Esophagus muscularis mucosa (tissue), 4 donors: ENCODE measurements at regions not wholly inside any gene's neighbourhood (a gene's known extent, or its start where the extent isn't known, plus 50 kb on each side); places are given as distances from the start of the nearest gene placed in this dataset.

ENCODE experiments used
- DNase-seq: peaks from one replicate; pipeline ENCODE4 v3.0.0-alpha.2; 2017; ENCODE audit errors: extremely low spot score
- H3K27ac ChIP-seq, 4 donors: fragments of 200-600 bp; sonication (generic); replicated peaks in 1 of 4; 1 replicate in 3 of 4; 2 replicates in 1 of 4; pipeline ENCODE4 v1.5.1; 2016 to 2019; ENCODE audit warnings: mild to moderate bottlenecking in 1 of 4
- H3K27me3 ChIP-seq, 4 donors: fragments of 200-600 bp; sonication (generic); one replicate each; pipeline versions ENCODE4 v1.5.1 to v1.6.0; 2016 to 2019
- H3K36me3 ChIP-seq, 4 donors: fragments of 200-600 bp; sonication (generic); one replicate each; pipeline ENCODE4 v1.5.1; 2016 to 2019
- H3K4me1 ChIP-seq, 4 donors: fragments of 200-600 bp; sonication (generic); one replicate each; pipeline ENCODE4 v1.5.1; 2016 to 2019
- H3K4me3 ChIP-seq, 4 donors: fragments of 200-600 bp; sonication (generic); 1 replicate in 2 of 4; 2 replicates in 2 of 4; pipeline ENCODE4 v1.5.1; 2016 to 2019; ENCODE audit warnings: mild to moderate bottlenecking in 4 of 4, moderate library complexity in 1 of 4
- H3K9me3 ChIP-seq, 4 donors: fragments of 200-600 bp; sonication (generic); 1 replicate in 3 of 4; 2 replicates in 1 of 4; pipeline ENCODE4 v1.5.1; 2016 to 2019
- CTCF ChIP-seq, 3 experiments: fragments of 200-600 bp in 2 of 3; fragments of 450-650 bp in 1 of 3; sonication (generic) in 2 of 3; IDR thresholded peaks; one replicate each; pipeline ENCODE4 v1.5.1; 2017 to 2019; ENCODE audit warnings: antibody characterized with exemption in 3 of 3, mild to moderate bottlenecking in 2 of 3, moderate library complexity in 1 of 3
- EP300 ChIP-seq: sonication (generic); formaldehyde crosslinking; IDR thresholded peaks from one replicate; pipeline ENCODE4 v1.6.1; 2017; ENCODE audit warnings: antibody characterized with exemption
- POLR2A ChIP-seq: fragments of 450-650 bp; IDR thresholded peaks from one replicate; pipeline ENCODE4 v1.6.1; 2017; ENCODE audit warnings: antibody characterized with exemption, moderate library complexity, mild to moderate bottlenecking, low read depth
- POLR2AphosphoS5 ChIP-seq, 2 donors: sonication (generic); formaldehyde crosslinking; IDR thresholded peaks; one replicate each; pipeline ENCODE4 v1.6.1; 2017; ENCODE audit warnings: antibody characterized with exemption in 2 of 2
- WGBS: methylation state at CpG from one replicate; pipeline ENCODE4 v1.1.5; 2018; 5-methylcytosine and 5-hydroxymethylcytosine counted together
- intact Hi-C: fragments of 100-400 bp; cut with DNase I; formaldehyde crosslinking; loops from one replicate; pipeline ENCODE4 v1.15.1; 2023

GRCh38 chr15:85920956-85921355 is 126.2 kb upstream of the KLHL25 start:
- no peaks in the 10 kb centered on the region for H3K4me1 ChIP-seq
- no peak for DNase-seq
- no peak for TF ChIP-seq POLR2AphosphoS5 (IDR thresholded peaks at IDR 0.05)
- H3K9me3 ChIP-seq = peaks cover 0 to 4% (median 0%) of the 10 kb centered on the region in 4 donors
- H3K4me3 ChIP-seq = no peak overlapping the region
- no peaks in the 10 kb centered on the region for H3K36me3 ChIP-seq
- WGBS = 84% methylated on average over 5 of the region's 5 CpGs
- H3K27me3 ChIP-seq = no peaks in the 10 kb centered on the region
- H3K27ac ChIP-seq = no peak overlapping the region
- intact Hi-C loops = no loop called here

GRCh38 chr15:85924088-85924487 is 129.4 kb upstream of the KLHL25 start:
- intact Hi-C loops = no loop called here
- 83% methylated on average over 2 of the region's 3 CpGs for WGBS
- no peak for TF ChIP-seq CTCF (IDR thresholded peaks at IDR 0.05)
- no peak for TF ChIP-seq POLR2A
- TF ChIP-seq POLR2AphosphoS5 (IDR thresholded peaks at IDR 0.05) = no peak
- no peak for TF ChIP-seq EP300

GRCh38 chr15:85925649-85926237 is 131.0 kb upstream of the KLHL25 start:
- intact Hi-C loops = no loop called here
- DNase-seq = no peak
- no peak overlapping the region for H3K4me3 ChIP-seq
- TF ChIP-seq POLR2A (no peak), EP300 (no peak)
- no peak overlapping the region for H3K27ac ChIP-seq
- 82% methylated on average over 8 of the region's 8 CpGs for WGBS
- no peaks in the 10 kb centered on the region for H3K9me3 ChIP-seq
- no peaks in the 10 kb centered on the region for H3K27me3 ChIP-seq
- no peaks in the 10 kb centered on the region for H3K4me1 ChIP-seq
- no peaks in the 10 kb centered on the region for H3K36me3 ChIP-seq

More at GRCh38 chr15:85924088-85924487, 129.4 kb upstream of the KLHL25 start:
- Histone ChIP-seq H3K9me3 (no peaks in the 10 kb centered on the region), H3K4me1 (no peaks in the 10 kb centered on the region), H3K27ac (no peak overlapping the region), H3K36me3 (no peaks in the 10 kb centered on the region), H3K4me3 (no peak overlapping the region), H3K27me3 (no peaks in the 10 kb centered on the region)
- DNase-seq = no peak

- Histone ChIP-seq H3K27me3 (no peaks in the 10 kb centered on the region), H3K4me3 (no peak overlapping the region), H3K4me1 (no peaks in the 10 kb centered on the region), H3K36me3 (no peaks in the 10 kb centered on the region), H3K27ac (no peak overlapping the region), H3K9me3 (no peaks in the 10 kb centered on the region)
- no peak for DNase-seq
- WGBS = 73% methylated on average over 1 of the region's 1 CpG
- intact Hi-C loops = no loop called here
- TF ChIP-seq EP300 = no peak
- no peak for TF ChIP-seq POLR2AphosphoS5 (IDR thresholded peaks at IDR 0.05)
Observed at GRCh38 chr15:85926834-85927233, 132.1 kb upstream of the KLHL25 start.

GRCh38 chr15:85927931-85928537 is 133.3 kb upstream of the KLHL25 start:
- H3K27me3 ChIP-seq = no peaks in the 10 kb centered on the region
- H3K27ac ChIP-seq = no peak overlapping the region
- no peaks in the 10 kb centered on the region for H3K4me1 ChIP-seq
- TF ChIP-seq POLR2AphosphoS5 (IDR thresholded peaks at IDR 0.05) (no peak), CTCF (IDR thresholded peaks at IDR 0.05) (no peak), EP300 (no peak), POLR2A (no peak)
- no peaks in the 10 kb centered on the region for H3K9me3 ChIP-seq
- H3K4me3 ChIP-seq = no peak overlapping the region
- intact Hi-C loops = no loop called here
- 46% methylated on average over 2 of the region's 2 CpGs for WGBS
- DNase-seq = no peak
- no peaks in the 10 kb centered on the region for H3K36me3 ChIP-seq

- WGBS = 100% methylated on average over 1 of the region's 1 CpG
- Histone ChIP-seq H3K36me3 (no peaks in the 10 kb centered on the region), H3K27me3 (no peaks in the 10 kb centered on the region), H3K4me1 (no peaks in the 10 kb centered on the region), H3K9me3 (no peaks in the 10 kb centered on the region), H3K4me3 (no peak overlapping the region), H3K27ac (no peak overlapping the region)
- TF ChIP-seq POLR2AphosphoS5 (IDR thresholded peaks at IDR 0.05) (no peak), EP300 (no peak), CTCF (IDR thresholded peaks at IDR 0.05) (no peak), POLR2A (no peak)
- intact Hi-C loops = no loop called here
- no peak for DNase-seq
Observed at GRCh38 chr15:85929786-85930185, 135.1 kb upstream of the KLHL25 start.
